ENCODE measurements at regions not wholly inside any gene's neighbourhood (a gene's known extent, or its start where the extent isn't known, plus 50 kb on each side); places are given as distances from the start of the nearest gene placed in this dataset.

DNA sequence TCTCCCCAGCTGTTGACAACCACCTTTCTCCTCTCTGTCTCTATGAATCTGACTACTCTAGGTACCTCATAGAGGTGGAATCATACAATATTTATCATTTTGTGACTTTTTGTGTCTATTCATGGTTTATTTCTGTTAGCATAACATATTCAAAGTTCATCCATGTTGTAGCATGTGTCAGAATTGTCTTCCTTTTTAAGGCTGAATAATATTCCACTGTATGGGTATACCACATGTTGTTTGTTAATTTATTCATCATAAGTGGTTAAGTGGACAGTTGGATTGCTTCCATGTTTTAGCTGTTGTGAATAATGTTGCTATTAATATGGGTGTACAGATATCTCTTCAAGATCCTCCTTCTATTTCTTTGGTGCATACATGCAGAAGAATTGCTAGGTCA lies 69.9 kb upstream of the COMTD1 start:
- no peak for DNase-seq (ENCODE audit: low spot score)
- Mint-ChIP-seq H3K4me3 (ENCODE audit: unreplicated experiment) (no peak overlapping the region), H3K4me1 (ENCODE audit: unreplicated experiment) (no peaks in the 10 kb centered on the region), H3K27ac (ENCODE audit: unreplicated experiment) (no peak overlapping the region), H3K9me3 (ENCODE audit: unreplicated experiment) (no peaks in the 10 kb centered on the region), H3K27me3 (ENCODE audit: unreplicated experiment) (no peaks in the 10 kb centered on the region), H3K36me3 (ENCODE audit: low read depth, unreplicated experiment) (no peaks in the 10 kb centered on the region)
- TF ChIP-seq CTCF (IDR thresholded peaks at IDR 0.05; ENCODE audit: unreplicated experiment): no peak

DNA sequence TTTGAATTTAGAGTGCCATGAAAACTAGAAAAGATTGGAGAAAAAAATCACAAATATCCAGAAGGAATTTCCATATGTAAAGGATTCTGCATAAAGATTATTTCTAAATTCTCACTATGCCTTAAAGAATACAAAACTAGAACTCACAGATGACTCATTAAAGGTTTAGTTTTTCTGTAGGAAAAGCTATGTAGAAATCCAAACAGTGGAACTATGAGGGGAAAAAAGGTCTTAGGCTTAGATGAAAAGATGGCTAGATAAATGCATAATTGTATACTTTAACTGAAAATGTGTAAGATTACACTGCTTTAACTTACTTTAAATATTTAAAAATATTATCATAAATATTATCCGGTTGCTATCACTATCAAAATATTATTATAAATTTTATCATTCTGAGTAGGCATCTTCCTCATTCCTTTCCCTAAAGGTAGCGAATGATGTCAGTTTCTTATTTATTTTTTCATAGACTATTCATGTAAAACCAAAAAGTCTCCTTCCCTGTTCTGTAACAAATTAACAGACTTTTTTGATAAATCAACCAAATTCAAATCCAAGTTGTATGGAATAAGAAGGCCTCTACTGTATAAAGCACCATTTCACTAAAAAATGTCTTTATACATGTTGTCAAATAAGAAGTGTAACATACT lies 69.1 kb upstream of the COMTD1 start:
- H3K36me3 Mint-ChIP-seq (ENCODE audit: low read depth, unreplicated experiment): no peaks in the 10 kb centered on the region
- no peak for TF ChIP-seq CTCF (IDR thresholded peaks at IDR 0.05; ENCODE audit: unreplicated experiment)
- no peak overlapping the region for H3K4me3 Mint-ChIP-seq (ENCODE audit: unreplicated experiment)
- H3K4me1 Mint-ChIP-seq (ENCODE audit: unreplicated experiment): no peaks in the 10 kb centered on the region
- H3K9me3 Mint-ChIP-seq (ENCODE audit: unreplicated experiment): no peaks in the 10 kb centered on the region
- no peak overlapping the region for H3K27ac Mint-ChIP-seq (ENCODE audit: unreplicated experiment)
- no peaks in the 10 kb centered on the region for H3K27me3 Mint-ChIP-seq (ENCODE audit: unreplicated experiment)
- no peak for DNase-seq (ENCODE audit: low spot score)

GRCh38 chr10:75304313-75304712 lies 68.6 kb upstream of the COMTD1 start:
- Mint-ChIP-seq H3K27me3 (ENCODE audit: unreplicated experiment) (no peaks in the 10 kb centered on the region), H3K4me3 (ENCODE audit: unreplicated experiment) (no peak overlapping the region), H3K9me3 (ENCODE audit: unreplicated experiment) (no peaks in the 10 kb centered on the region), H3K4me1 (ENCODE audit: unreplicated experiment) (no peaks in the 10 kb centered on the region), H3K36me3 (ENCODE audit: low read depth, unreplicated experiment) (no peaks in the 10 kb centered on the region), H3K27ac (ENCODE audit: unreplicated experiment) (no peak overlapping the region)
- no peak for DNase-seq (ENCODE audit: low spot score)
- no peak for TF ChIP-seq CTCF (IDR thresholded peaks at IDR 0.05; ENCODE audit: unreplicated experiment)

GRCh38 chr10:75303045-75303777 lies 67.5 kb upstream of the COMTD1 start:
- no peak for TF ChIP-seq CTCF (IDR thresholded peaks at IDR 0.05; ENCODE audit: unreplicated experiment)
- H3K27ac Mint-ChIP-seq (ENCODE audit: unreplicated experiment): no peak overlapping the region
- no peaks in the 10 kb centered on the region for H3K9me3 Mint-ChIP-seq (ENCODE audit: unreplicated experiment)
- DNase-seq (ENCODE audit: low spot score): no peak
- no peaks in the 10 kb centered on the region for H3K27me3 Mint-ChIP-seq (ENCODE audit: unreplicated experiment)
- no peaks in the 10 kb centered on the region for H3K4me1 Mint-ChIP-seq (ENCODE audit: unreplicated experiment)
- no peaks in the 10 kb centered on the region for H3K36me3 Mint-ChIP-seq (ENCODE audit: low read depth, unreplicated experiment)
- no peak overlapping the region for H3K4me3 Mint-ChIP-seq (ENCODE audit: unreplicated experiment)

DNA sequence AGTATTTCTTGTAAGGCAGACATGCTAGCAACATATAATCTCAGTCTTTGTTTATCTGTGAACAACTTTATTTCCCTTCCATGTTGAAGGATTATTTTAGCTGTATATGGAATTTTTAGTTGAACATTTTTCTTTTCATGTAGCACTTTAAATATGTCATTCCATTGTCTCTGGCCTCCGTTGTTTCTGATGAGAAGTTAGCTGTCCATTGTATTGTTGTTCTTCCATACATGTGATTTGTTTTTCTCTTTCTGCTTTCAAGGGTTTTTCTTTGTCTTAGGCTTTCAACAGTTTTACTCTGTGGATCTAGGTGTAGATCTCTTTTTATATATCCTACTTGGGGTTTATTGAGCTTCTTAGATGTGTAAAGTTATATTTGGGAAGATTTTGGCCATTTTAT lies 66.3 kb upstream of the COMTD1 start:
- H3K9me3 Mint-ChIP-seq (ENCODE audit: unreplicated experiment): no peaks in the 10 kb centered on the region
- no peak overlapping the region for H3K4me3 Mint-ChIP-seq (ENCODE audit: unreplicated experiment)
- H3K27me3 Mint-ChIP-seq (ENCODE audit: unreplicated experiment): no peaks in the 10 kb centered on the region
- no peak for TF ChIP-seq CTCF (IDR thresholded peaks at IDR 0.05; ENCODE audit: unreplicated experiment)
- H3K27ac Mint-ChIP-seq (ENCODE audit: unreplicated experiment): no peak overlapping the region
- H3K4me1 Mint-ChIP-seq (ENCODE audit: unreplicated experiment): no peaks in the 10 kb centered on the region
- no peak for DNase-seq (ENCODE audit: low spot score)
- no peaks in the 10 kb centered on the region for H3K36me3 Mint-ChIP-seq (ENCODE audit: low read depth, unreplicated experiment)
